ENCODE measurements at regions not wholly inside any gene's neighbourhood (a gene's known extent, or its start where the extent isn't known, plus 50 kb on each side); places are given as distances from the start of the nearest gene placed in this dataset.

- DNase-seq, result peak; percentile 59
These were observed 121.7 kb upstream of the TLE3 start for GRCh38 chr15:70219256-70219895.

GRCh38 chr15:70217226-70218160 is 119.8 kb upstream of the TLE3 start:
- no peak overlapping the region for H3K27ac ChIP-seq
- DNase-seq, result no peak
- no peak for TF ChIP-seq CTCF (IDR thresholded peaks at IDR 0.05; ENCODE audit: low read depth, low read length)
- H3K36me3 ChIP-seq, result no peaks in the 10 kb centered on the region
- H3K4me3 ChIP-seq (ENCODE audit: low read depth, low read length), result no peak overlapping the region
- H3K27me3 ChIP-seq (ENCODE audit: insufficient read depth, low read depth, severe bottlenecking), result no peaks in the 10 kb centered on the region
- H3K9me3 ChIP-seq (ENCODE audit: severe bottlenecking), result no peaks in the 10 kb centered on the region

More at GRCh38 chr15:70219256-70219895, 121.7 kb upstream of the TLE3 start:
- no peaks in the 10 kb centered on the region for H3K36me3 ChIP-seq
- H3K4me3 ChIP-seq (ENCODE audit: low read depth, low read length), result no peak overlapping the region
- H3K27me3 ChIP-seq (ENCODE audit: insufficient read depth, low read depth, severe bottlenecking), result no peaks in the 10 kb centered on the region
- TF ChIP-seq CTCF (IDR thresholded peaks at IDR 0.05; ENCODE audit: low read depth, low read length), result no peak
- H3K9me3 ChIP-seq (ENCODE audit: severe bottlenecking), result no peaks in the 10 kb centered on the region
- no peak overlapping the region for H3K27ac ChIP-seq

- H3K27me3 ChIP-seq (ENCODE audit: insufficient read depth, low read depth, severe bottlenecking), result no peaks in the 10 kb centered on the region
- H3K36me3 ChIP-seq, result no peaks in the 10 kb centered on the region
- H3K4me3 ChIP-seq (ENCODE audit: low read depth, low read length), result no peak overlapping the region
- H3K27ac ChIP-seq, result no peak overlapping the region
- DNase-seq, result no peak
- no peaks in the 10 kb centered on the region for H3K9me3 ChIP-seq (ENCODE audit: severe bottlenecking)
- no peak for TF ChIP-seq CTCF (IDR thresholded peaks at IDR 0.05; ENCODE audit: low read depth, low read length)
These were observed 118.2 kb upstream of the TLE3 start for GRCh38 chr15:70215951-70216350.

- H3K27ac ChIP-seq, result no peak overlapping the region
- no peak for DNase-seq
- no peaks in the 10 kb centered on the region for H3K36me3 ChIP-seq
- no peak for TF ChIP-seq CTCF (IDR thresholded peaks at IDR 0.05; ENCODE audit: low read depth, low read length)
- no peaks in the 10 kb centered on the region for H3K27me3 ChIP-seq (ENCODE audit: insufficient read depth, low read depth, severe bottlenecking)
- no peaks in the 10 kb centered on the region for H3K9me3 ChIP-seq (ENCODE audit: severe bottlenecking)
- H3K4me3 ChIP-seq (ENCODE audit: low read depth, low read length), result no peak overlapping the region
These were observed 117.4 kb upstream of the TLE3 start for GRCh38 chr15:70214941-70215635.

GRCh38 chr15:70214276-70214675 is 116.6 kb upstream of the TLE3 start:
- H3K27me3 ChIP-seq (ENCODE audit: insufficient read depth, low read depth, severe bottlenecking), result no peaks in the 10 kb centered on the region
- H3K36me3 ChIP-seq, result no peaks in the 10 kb centered on the region
- no peak overlapping the region for H3K4me3 ChIP-seq (ENCODE audit: low read depth, low read length)
- peak; percentile 42 for TF ChIP-seq CTCF (IDR thresholded peaks at IDR 0.05; ENCODE audit: low read depth, low read length)
- no peak overlapping the region for H3K27ac ChIP-seq
- no peaks in the 10 kb centered on the region for H3K9me3 ChIP-seq (ENCODE audit: severe bottlenecking)
- peak; percentile 10 for DNase-seq

All from WERI-Rb-1 (cell line).